HepG2 (cell line): ENCODE measurements at regions not wholly inside any gene's neighbourhood (a gene's known extent, or its start where the extent isn't known, plus 50 kb on each side); places are given as distances from the start of the nearest gene placed in this dataset.

Source experiments
- ARNTL ChIP-seq: sonication (generic); formaldehyde crosslinking; IDR thresholded peaks from 2 replicates; pipeline ENCODE4 v1.4.0; 2020; ENCODE audit warnings: mild to moderate bottlenecking, missing genetic modification reagents
- BRCA1 ChIP-seq: sonication (generic); formaldehyde crosslinking; IDR thresholded peaks from 2 replicates; pipeline ENCODE4 v1.4.0; 2020; ENCODE audit warnings: missing genetic modification reagents
- CBFB ChIP-seq: sonication (generic); formaldehyde crosslinking; IDR thresholded peaks from 2 replicates; pipeline ENCODE4 v1.4.0; 2020; ENCODE audit warnings: missing genetic modification reagents
- HDAC2 ChIP-seq: sonication (generic); formaldehyde crosslinking; IDR thresholded peaks from 2 replicates; pipeline ENCODE4 v1.4.0; 2020; ENCODE audit warnings: missing genetic modification reagents
- MIXL1 ChIP-seq: IDR thresholded peaks from 2 replicates; pipeline ENCODE4 v1.6.1; 2016
- NRL ChIP-seq: sonication (generic); formaldehyde crosslinking; IDR thresholded peaks from 2 replicates; pipeline ENCODE4 v1.5.0; 2020; ENCODE audit warnings: missing genetic modification reagents, mild to moderate bottlenecking, moderate library complexity, borderline replicate concordance
- POLR2A ChIP-seq, 2 experiments: IDR thresholded peaks; 2 replicates each; pipeline ENCODE4 v1.6.1; 2011; ENCODE audit warnings: low read depth in 2 of 2, low read length in 2 of 2, mild to moderate bottlenecking in 1 of 2, moderate library complexity in 1 of 2; ENCODE audit not compliant: insufficient read depth in 1 of 2
- POLR2AphosphoS5 ChIP-seq: IDR thresholded peaks from 2 replicates; pipeline ENCODE4 v1.6.1; 2012; ENCODE audit warnings: low read depth, low read length
- SMAD1 ChIP-seq: sonication (generic); formaldehyde crosslinking; IDR thresholded peaks from 2 replicates; pipeline ENCODE4 v1.4.0; 2020; ENCODE audit warnings: missing genetic modification reagents, low read depth, mild to moderate bottlenecking, borderline replicate concordance
- SMAD3 ChIP-seq: sonication (generic); formaldehyde crosslinking; IDR thresholded peaks from 2 replicates; pipeline ENCODE4 v1.4.0; 2020; ENCODE audit warnings: missing genetic modification reagents
- SRF ChIP-seq: IDR thresholded peaks from 2 replicates; pipeline ENCODE4 v1.6.1; 2011; ENCODE audit warnings: mild to moderate bottlenecking, low read depth, low read length, moderate library complexity
- SUZ12 ChIP-seq: fragments of 150-350 bp; IDR thresholded peaks from 2 replicates; pipeline ENCODE4 v1.6.1; 2014; ENCODE audit warnings: low read depth, low read length

DNA sequence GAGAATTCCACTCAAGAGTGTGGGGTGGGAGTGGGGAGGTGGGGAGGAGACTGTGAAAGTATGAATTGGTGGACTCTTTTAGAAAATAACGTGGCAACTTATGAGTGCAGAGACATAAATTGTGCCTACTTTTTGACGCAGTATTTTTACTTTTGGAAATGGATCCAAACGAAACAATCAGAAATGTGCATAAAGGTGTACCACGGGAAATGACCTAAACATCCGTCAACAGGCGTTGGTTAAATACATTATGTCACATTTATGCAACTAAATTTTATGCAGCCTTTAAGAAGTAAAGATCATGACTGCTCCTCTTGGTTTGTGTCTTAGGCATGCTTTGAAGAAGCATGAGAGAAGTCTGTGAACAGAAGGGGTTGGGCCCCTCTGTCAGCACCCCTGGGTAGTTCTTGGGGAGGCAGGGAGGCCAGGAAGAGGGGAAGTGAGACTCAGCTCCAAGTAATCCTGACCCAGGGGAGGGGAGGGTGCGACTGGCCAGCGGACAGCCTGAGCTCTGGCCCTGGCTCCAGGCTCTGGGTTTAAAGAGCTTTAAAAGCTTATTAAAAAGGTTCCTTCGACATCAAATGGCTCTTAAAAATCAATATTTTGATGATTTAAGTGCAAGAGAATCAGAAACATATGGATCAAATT lies 126.4 kb upstream of the HAAO start:
- TF ChIP-seq POLR2A (IDR thresholded peaks at IDR 0.05; ENCODE audit: insufficient read depth in 1 of 2, low read depth in 2 of 2, low read length in 2 of 2) (no peak), SMAD1 (no peak), CBFB (CRISPR knock-in tag) (no peak), NRL (no peak), POLR2AphosphoS5 (no peak), MIXL1 (CRISPR knock-in tag) (no peak), BRCA1 (CRISPR knock-in tag) (no peak), HDAC2 (no peak), SUZ12 (no peak), SMAD3 (CRISPR knock-in tag) (no peak), ARNTL (no peak), SRF (no peak)
